ENCODE measurements at regions not wholly inside any gene's neighbourhood (a gene's known extent, or its start where the extent isn't known, plus 50 kb on each side); places are given as distances from the start of the nearest gene placed in this dataset.

DNA sequence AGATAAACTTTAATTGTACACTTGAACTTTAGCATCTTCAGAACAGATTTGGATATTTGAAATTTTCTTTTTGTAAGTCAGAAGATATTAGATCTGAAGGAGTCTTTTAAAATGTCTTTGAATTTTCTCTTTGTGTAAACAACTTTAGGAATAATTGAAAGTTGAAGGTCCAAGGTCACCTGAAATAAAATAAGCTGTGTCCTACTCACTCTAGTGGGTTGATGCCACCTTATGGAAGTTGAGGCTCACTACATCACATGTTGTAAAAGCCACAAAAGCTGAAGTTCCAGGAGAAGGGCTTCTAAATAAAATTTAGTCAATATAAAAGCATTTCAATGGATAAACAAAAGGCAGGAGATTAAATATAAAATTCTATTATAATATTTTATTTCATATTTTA, 122.0 kb upstream of the ATXN7L3B start:
- peak; percentile 18 for DNase-seq (ENCODE audit: low read depth, low spot score)
- H3K4me1 ChIP-seq (ENCODE audit: insufficient read depth, insufficient read length) = no peaks in the 10 kb centered on the region
- no peak overlapping the region for H3K4me3 ChIP-seq (ENCODE audit: insufficient read length, low read depth)
- H3K27me3 ChIP-seq (ENCODE audit: insufficient read depth, insufficient read length) = no peaks in the 10 kb centered on the region
- no peak overlapping the region for H3K9ac ChIP-seq (ENCODE audit: insufficient read length, low read depth)
- no peak for TF ChIP-seq SUZ12 (IDR thresholded peaks at IDR 0.05; ENCODE audit: extremely low read depth, insufficient read depth, insufficient read length)
- TF ChIP-seq YY1 (IDR thresholded peaks at IDR 0.05; ENCODE audit: insufficient read depth, insufficient read length) = no peak
- TF ChIP-seq ZNF274 (IDR thresholded peaks at IDR 0.05; ENCODE audit: low read depth, low read length) = no peak
- no peaks in the 10 kb centered on the region for H3K36me3 ChIP-seq (ENCODE audit: insufficient read depth, insufficient read length, low read length)
- H3K9me3 ChIP-seq (ENCODE audit: insufficient read depth, low read length) = no peaks in the 10 kb centered on the region

DNA sequence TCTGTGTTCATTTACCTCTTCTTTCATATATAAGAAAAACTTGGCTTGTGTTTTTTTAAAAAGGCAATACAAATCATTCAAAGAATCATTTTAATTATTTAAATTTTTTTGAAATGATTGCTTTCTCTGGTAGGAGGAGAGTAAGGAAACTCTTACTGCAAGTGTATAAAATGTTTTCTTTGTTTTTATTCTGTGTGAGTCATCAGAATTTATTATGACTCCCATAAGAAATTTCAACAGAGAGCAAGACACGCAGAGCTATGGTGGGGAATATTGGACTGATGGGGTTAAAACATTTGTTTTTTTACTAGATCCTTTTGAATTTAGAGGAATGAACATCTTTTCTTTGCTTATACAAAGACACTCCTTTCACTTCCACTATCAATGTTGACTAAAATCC, 119.1 kb upstream of the ATXN7L3B start:
- Histone ChIP-seq H3K27me3 (ENCODE audit: insufficient read depth, insufficient read length) (no peaks in the 10 kb centered on the region), H3K4me3 (ENCODE audit: insufficient read length, low read depth) (no peak overlapping the region), H3K36me3 (ENCODE audit: insufficient read depth, insufficient read length, low read length) (no peaks in the 10 kb centered on the region), H3K4me1 (ENCODE audit: insufficient read depth, insufficient read length) (no peaks in the 10 kb centered on the region), H3K9me3 (ENCODE audit: insufficient read depth, low read length) (no peaks in the 10 kb centered on the region), H3K9ac (ENCODE audit: insufficient read length, low read depth) (no peak overlapping the region)
- TF ChIP-seq SUZ12 (IDR thresholded peaks at IDR 0.05; ENCODE audit: extremely low read depth, insufficient read depth, insufficient read length) = no peak
- TF ChIP-seq ZNF274 (IDR thresholded peaks at IDR 0.05; ENCODE audit: low read depth, low read length) = no peak
- TF ChIP-seq YY1 (IDR thresholded peaks at IDR 0.05; ENCODE audit: insufficient read depth, insufficient read length) = no peak
- no peak for DNase-seq (ENCODE audit: low read depth, low spot score)

DNA sequence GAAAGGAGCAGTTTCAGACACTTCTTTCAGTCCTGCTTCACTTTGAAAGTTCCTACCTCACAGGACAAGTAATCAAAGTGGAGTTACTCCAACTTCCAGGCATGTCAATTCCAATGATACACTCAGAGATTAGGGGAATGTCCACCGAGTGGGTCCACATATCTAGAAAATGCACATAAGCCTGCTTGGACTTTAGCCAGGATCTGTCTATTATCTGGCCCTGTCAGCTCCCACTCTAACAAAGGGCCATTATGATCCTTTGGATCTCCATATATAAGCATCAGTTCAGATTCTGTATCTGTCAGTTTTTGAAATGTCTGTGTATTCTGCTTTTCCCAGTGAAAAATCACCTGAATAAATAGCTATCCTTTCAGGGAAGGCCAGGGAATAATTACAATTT, 112.9 kb upstream of the ATXN7L3B start:
- H3K36me3 ChIP-seq (ENCODE audit: insufficient read depth, insufficient read length, low read length) = no peaks in the 10 kb centered on the region
- no peaks in the 10 kb centered on the region for H3K27me3 ChIP-seq (ENCODE audit: insufficient read depth, insufficient read length)
- no peak overlapping the region for H3K4me3 ChIP-seq (ENCODE audit: insufficient read length, low read depth)
- no peak overlapping the region for H3K9ac ChIP-seq (ENCODE audit: insufficient read length, low read depth)
- H3K4me1 ChIP-seq (ENCODE audit: insufficient read depth, insufficient read length) = no peaks in the 10 kb centered on the region
- no peak for TF ChIP-seq YY1 (IDR thresholded peaks at IDR 0.05; ENCODE audit: insufficient read depth, insufficient read length)
- no peak for TF ChIP-seq SUZ12 (IDR thresholded peaks at IDR 0.05; ENCODE audit: extremely low read depth, insufficient read depth, insufficient read length)
- no peak for TF ChIP-seq ZNF274 (IDR thresholded peaks at IDR 0.05; ENCODE audit: low read depth, low read length)
- no peaks in the 10 kb centered on the region for H3K9me3 ChIP-seq (ENCODE audit: insufficient read depth, low read length)
- no peak for DNase-seq (ENCODE audit: low read depth, low spot score)

GRCh38 chr12:74426091-74426490, 111.5 kb upstream of the ATXN7L3B start:
- Histone ChIP-seq H3K9ac (ENCODE audit: insufficient read length, low read depth) (no peak overlapping the region), H3K4me1 (ENCODE audit: insufficient read depth, insufficient read length) (no peaks in the 10 kb centered on the region), H3K4me3 (ENCODE audit: insufficient read length, low read depth) (no peak overlapping the region), H3K9me3 (ENCODE audit: insufficient read depth, low read length) (no peaks in the 10 kb centered on the region), H3K36me3 (ENCODE audit: insufficient read depth, insufficient read length, low read length) (no peaks in the 10 kb centered on the region), H3K27me3 (ENCODE audit: insufficient read depth, insufficient read length) (no peaks in the 10 kb centered on the region)
- no peak for DNase-seq (ENCODE audit: low read depth, low spot score)
- no peak for TF ChIP-seq SUZ12 (IDR thresholded peaks at IDR 0.05; ENCODE audit: extremely low read depth, insufficient read depth, insufficient read length)
- TF ChIP-seq YY1 (IDR thresholded peaks at IDR 0.05; ENCODE audit: insufficient read depth, insufficient read length) = no peak
- TF ChIP-seq ZNF274 (IDR thresholded peaks at IDR 0.05; ENCODE audit: low read depth, low read length) = no peak

- no peak overlapping the region for H3K9ac ChIP-seq (ENCODE audit: insufficient read length, low read depth)
- no peaks in the 10 kb centered on the region for H3K36me3 ChIP-seq (ENCODE audit: insufficient read depth, insufficient read length, low read length)
- H3K4me3 ChIP-seq (ENCODE audit: insufficient read length, low read depth) = no peak overlapping the region
- DNase-seq (ENCODE audit: low read depth, low spot score) = no peak
- H3K27me3 ChIP-seq (ENCODE audit: insufficient read depth, insufficient read length) = no peaks in the 10 kb centered on the region
- no peak for TF ChIP-seq SUZ12 (IDR thresholded peaks at IDR 0.05; ENCODE audit: extremely low read depth, insufficient read depth, insufficient read length)
- no peak for TF ChIP-seq YY1 (IDR thresholded peaks at IDR 0.05; ENCODE audit: insufficient read depth, insufficient read length)
- no peak for TF ChIP-seq ZNF274 (IDR thresholded peaks at IDR 0.05; ENCODE audit: low read depth, low read length)
- no peaks in the 10 kb centered on the region for H3K4me1 ChIP-seq (ENCODE audit: insufficient read depth, insufficient read length)
- no peaks in the 10 kb centered on the region for H3K9me3 ChIP-seq (ENCODE audit: insufficient read depth, low read length)
These were observed 108.1 kb upstream of the ATXN7L3B start for GRCh38 chr12:74429535-74429934.

- no peak for DNase-seq (ENCODE audit: low read depth, low spot score)
- no peaks in the 10 kb centered on the region for H3K36me3 ChIP-seq (ENCODE audit: insufficient read depth, insufficient read length, low read length)
- no peak overlapping the region for H3K4me3 ChIP-seq (ENCODE audit: insufficient read length, low read depth)
- H3K9ac ChIP-seq (ENCODE audit: insufficient read length, low read depth) = no peak overlapping the region
- no peaks in the 10 kb centered on the region for H3K9me3 ChIP-seq (ENCODE audit: insufficient read depth, low read length)
- H3K27me3 ChIP-seq (ENCODE audit: insufficient read depth, insufficient read length) = no peaks in the 10 kb centered on the region
- TF ChIP-seq ZNF274 (IDR thresholded peaks at IDR 0.05; ENCODE audit: low read depth, low read length) (no peak), SUZ12 (IDR thresholded peaks at IDR 0.05; ENCODE audit: extremely low read depth, insufficient read depth, insufficient read length) (no peak)
- H3K4me1 ChIP-seq (ENCODE audit: insufficient read depth, insufficient read length) = no peaks in the 10 kb centered on the region
These were observed 105.8 kb upstream of the ATXN7L3B start for GRCh38 chr12:74431801-74432200.

DNA sequence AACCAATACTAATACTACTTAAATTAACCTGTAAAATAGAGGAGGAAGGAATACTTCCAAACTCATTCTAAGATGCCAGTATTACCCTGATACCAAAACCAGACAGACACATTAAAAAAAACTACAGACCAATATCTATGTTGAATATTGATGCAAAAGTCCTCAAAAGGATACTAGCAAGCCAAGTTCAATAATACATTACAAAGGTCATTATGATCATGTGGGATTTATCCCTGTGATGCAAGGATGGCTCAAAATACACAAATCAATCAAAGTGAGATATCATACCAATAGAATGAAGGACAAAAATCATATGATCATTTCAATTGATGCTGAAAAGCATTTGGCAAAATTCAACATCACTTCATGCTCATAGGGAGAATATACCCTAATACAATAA, 97.2 kb upstream of the ATXN7L3B start:
- Histone ChIP-seq H3K4me3 (ENCODE audit: insufficient read length, low read depth) (no peak overlapping the region), H3K4me1 (ENCODE audit: insufficient read depth, insufficient read length) (peaks cover 2% of the 10 kb centered on the region), H3K9ac (ENCODE audit: insufficient read length, low read depth) (no peak overlapping the region), H3K36me3 (ENCODE audit: insufficient read depth, insufficient read length, low read length) (no peaks in the 10 kb centered on the region), H3K9me3 (ENCODE audit: insufficient read depth, low read length) (no peaks in the 10 kb centered on the region), H3K27me3 (ENCODE audit: insufficient read depth, insufficient read length) (no peaks in the 10 kb centered on the region)
- TF ChIP-seq SUZ12 (IDR thresholded peaks at IDR 0.05; ENCODE audit: extremely low read depth, insufficient read depth, insufficient read length) = no peak
- TF ChIP-seq YY1 (IDR thresholded peaks at IDR 0.05; ENCODE audit: insufficient read depth, insufficient read length) = no peak
- no peak for TF ChIP-seq ZNF274 (IDR thresholded peaks at IDR 0.05; ENCODE audit: low read depth, low read length)
- DNase-seq (ENCODE audit: low read depth, low spot score) = no peak

GRCh38 chr12:74441872-74442271, 95.8 kb upstream of the ATXN7L3B start:
- Histone ChIP-seq H3K36me3 (ENCODE audit: insufficient read depth, insufficient read length, low read length) (no peaks in the 10 kb centered on the region), H3K9me3 (ENCODE audit: insufficient read depth, low read length) (no peaks in the 10 kb centered on the region), H3K27me3 (ENCODE audit: insufficient read depth, insufficient read length) (no peaks in the 10 kb centered on the region), H3K4me1 (ENCODE audit: insufficient read depth, insufficient read length) (peaks cover 2% of the 10 kb centered on the region), H3K4me3 (ENCODE audit: insufficient read length, low read depth) (no peak overlapping the region), H3K9ac (ENCODE audit: insufficient read length, low read depth) (no peak overlapping the region)
- DNase-seq (ENCODE audit: low read depth, low spot score) = no peak
- no peak for TF ChIP-seq ZNF274 (IDR thresholded peaks at IDR 0.05; ENCODE audit: low read depth, low read length)
- no peak for TF ChIP-seq YY1 (IDR thresholded peaks at IDR 0.05; ENCODE audit: insufficient read depth, insufficient read length)
- TF ChIP-seq SUZ12 (IDR thresholded peaks at IDR 0.05; ENCODE audit: extremely low read depth, insufficient read depth, insufficient read length) = no peak
